HTR-8/SVneo (cell line): ENCODE measurements at regions not wholly inside any gene's neighbourhood (a gene's known extent, or its start where the extent isn't known, plus 50 kb on each side); places are given as distances from the start of the nearest gene placed in this dataset.

Experiments used
- DNase-seq: peaks from one replicate; pipeline ENCODE4 v3.0.0; 2011; ENCODE audit warnings: low spot score, mixed read lengths; ENCODE audit not compliant: insufficient read length
- FAIRE-seq: peaks from 2 replicates; lab custom pipeline; 2011; peaks lifted over from hg19 to GRCh38; lab: Jason Lieb, UNC

DNA sequence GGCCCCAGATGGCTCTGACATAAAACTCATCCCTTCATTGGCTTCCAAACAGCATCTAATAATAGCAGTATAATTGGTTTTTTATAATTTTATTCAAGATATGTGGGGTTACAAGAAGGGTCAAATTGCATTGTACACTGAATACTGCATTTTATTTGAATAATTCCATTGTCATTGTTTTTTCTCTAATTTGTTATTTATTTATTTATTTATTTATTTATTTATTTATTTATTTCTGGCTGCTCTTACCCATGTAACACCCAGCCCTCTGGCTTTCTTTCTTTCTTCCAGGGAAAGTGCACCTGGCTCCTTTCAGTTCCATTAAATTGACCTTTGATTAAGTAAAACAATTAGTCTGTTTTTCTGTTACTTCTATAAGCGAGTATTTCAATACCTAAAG is 210.1 kb downstream of the CDH9 start:
- FAIRE-seq, result no peak
- DNase-seq, result no peak

DNA sequence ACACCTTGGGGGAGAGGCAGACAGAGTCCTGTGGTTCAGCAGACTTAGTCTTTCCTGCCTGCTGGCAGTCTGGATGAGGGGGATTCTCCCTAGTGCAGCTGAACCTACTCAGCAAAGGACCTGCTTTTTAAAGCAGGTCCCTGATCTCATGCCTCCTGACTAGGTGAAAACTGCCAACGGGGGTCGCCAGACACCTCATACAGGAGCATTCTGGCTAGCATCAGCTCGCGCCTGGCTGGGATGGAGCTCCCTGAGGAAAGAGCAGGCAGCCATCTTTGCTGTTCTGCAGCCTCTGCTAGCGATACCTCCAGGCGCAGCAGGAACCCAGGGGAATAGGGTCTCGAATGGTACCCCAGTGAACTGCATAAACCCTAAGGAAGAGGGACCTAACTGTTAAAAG is 225.2 kb downstream of the CDH9 start:
- DNase-seq, result no peak
- FAIRE-seq, result no peak

DNA sequence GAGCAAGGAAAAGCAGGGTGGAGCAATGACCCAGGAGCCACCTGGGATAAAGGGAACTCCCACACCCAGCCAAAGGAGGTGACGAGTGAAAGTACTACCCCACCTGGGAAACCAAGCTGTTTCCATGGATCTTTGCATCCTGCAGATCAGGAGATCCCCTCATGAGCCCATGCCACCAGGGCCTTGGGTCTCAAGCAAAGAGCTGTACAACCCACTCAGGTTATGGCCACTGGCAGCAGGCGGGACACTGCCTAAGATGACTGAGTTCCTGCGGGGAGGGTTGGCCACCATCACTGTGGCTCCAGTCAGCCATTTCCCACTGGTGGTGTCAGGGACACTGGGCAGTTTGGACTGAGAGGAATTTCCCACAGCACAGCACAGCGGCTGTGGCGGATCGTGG is 225.7 kb downstream of the CDH9 start:
- DNase-seq (no peak), FAIRE-seq (peak; percentile 57)

DNA sequence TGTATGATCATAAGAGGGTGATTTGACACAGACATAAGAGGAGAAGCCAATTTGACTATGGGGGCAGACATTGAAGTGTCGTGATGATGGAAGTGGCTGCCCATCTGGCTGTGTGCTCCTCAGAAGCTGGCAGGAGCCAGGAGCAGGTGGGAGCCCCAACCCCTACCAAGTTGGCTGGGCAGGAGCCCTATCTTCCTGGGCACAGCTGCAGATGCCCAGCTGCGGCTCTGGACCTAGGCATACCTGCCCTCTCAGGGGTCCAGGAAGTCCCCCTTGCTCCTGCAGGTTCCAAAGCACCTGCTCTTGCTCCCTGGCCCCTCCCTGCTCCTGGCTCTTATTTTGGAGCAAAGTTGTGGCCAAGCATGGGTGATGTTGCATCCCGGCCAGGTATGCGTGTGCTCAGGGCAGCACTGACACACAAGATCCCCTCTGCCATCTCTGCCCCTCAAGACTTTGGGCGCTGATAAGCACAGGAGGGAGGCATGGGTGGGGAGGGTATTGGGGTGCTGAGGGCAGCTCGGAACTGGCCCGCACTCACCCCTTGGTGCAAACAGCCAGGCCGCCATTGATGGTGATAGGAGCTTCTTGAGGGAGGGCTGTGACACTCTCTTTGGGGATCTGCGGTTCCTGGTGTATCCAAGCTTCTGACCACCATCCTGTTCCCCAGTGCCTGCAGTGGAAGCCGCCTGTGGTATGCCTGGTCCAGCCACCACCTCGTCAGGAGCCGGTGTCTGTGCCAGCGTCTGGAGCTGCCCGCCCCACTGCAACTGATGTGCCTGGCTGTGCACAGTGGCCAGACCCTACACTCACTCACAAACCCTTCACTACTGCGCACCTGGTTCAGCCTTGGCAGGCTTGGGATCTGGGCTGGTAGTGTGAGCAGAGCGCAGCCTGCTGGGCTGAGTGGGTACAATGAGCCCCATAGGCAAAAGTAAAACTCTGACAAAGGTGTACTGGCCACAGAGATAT is 230.9 kb downstream of the CDH9 start:
- no peak for DNase-seq
- peak; percentile 48 for FAIRE-seq

DNA sequence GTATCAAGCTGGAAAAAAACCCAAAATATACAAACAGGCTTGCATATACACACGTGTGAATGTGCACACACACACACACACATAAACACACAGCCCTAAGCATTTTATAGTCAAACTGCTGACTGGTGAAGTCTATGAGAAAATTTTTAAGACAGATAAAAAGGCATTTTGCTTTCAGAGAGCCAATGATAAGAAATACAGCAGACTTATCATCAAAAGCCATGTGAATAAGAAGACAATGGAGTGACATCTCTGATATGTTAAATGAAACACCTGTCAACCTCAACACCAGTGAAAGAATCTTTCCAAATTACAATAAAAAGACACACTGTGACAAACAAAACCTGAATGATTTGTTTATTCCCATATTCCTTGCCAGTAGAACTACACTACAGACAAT is 233.3 kb downstream of the CDH9 start:
- peak; percentile 24 for DNase-seq
- FAIRE-seq, result no peak

DNA sequence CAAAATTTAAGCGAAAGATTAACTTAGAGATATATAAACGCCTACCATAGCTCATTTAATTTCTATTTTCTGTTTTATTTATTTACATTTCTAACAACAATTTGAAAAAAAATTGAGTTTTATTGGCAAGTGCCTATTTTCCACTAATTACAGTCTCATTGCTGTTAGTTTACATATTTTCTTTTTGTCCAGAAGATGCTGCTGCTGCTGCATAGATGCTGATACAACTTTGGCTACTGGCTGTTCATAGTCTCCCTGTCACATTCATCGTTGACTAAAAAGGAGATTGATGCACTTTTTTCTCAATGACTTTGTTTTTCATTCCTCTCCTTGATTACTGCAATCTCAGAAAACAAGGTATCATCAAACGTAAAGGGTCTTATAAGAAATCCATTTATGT is 235.4 kb downstream of the CDH9 start:
- no peak for FAIRE-seq
- DNase-seq, result no peak

DNA sequence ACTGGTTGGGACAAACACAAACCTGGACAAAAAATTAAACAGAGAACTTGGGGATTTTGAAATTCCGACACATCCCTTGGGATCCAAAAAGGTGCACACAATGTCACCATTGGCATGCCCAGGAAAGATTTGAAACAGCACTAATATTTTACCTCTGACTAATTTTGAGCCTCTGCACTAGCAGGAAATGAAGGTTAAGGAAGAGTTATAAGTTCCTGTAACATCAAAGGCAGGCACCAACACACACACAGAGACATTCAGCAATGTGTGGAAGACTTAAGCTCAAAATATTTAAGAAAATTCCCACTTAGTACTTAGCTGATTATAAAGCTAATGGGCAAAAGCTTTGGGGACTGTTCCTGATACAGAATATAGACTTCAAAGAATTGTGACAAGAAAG is 247.0 kb downstream of the CDH9 start:
- FAIRE-seq (no peak), DNase-seq (peak; percentile 10)

DNA sequence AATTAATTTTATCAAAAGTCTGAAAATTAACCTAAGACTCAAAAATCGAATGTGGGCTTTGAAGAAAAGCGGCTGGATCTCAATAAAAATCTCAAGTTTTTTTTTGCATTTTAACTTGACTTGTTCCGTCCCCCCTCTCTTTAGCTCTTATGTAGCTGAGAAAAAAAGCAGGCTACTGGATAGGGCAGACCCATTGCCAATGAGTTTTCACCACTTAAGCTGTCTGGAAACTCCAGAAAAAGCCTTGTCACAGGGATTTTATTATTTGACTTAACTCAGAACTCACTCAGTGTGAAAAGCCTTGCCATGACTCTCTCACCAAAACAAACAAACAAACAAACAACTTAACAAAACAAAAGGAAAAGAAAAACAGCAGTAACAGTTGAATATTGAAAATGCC is 247.4 kb downstream of the CDH9 start:
- DNase-seq (no peak), FAIRE-seq (no peak)

DNA sequence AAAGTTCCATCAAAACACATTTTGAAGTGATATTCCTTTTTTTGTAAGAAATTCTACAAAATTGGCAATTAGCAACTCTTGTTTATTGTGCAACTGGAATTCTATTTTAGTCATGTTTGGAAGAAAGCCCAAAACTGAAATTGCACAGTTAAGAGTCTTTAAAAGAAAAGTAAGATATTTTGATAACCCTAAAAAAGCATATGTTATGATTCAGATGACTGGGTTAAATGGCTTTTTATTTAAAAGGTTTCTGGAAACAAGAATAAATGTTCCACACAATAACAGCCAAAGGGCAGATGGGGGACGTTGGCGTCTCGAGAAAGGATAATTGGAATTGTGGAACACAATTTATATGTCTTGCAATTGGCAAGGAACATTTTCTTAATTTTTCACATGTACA is 275.2 kb downstream of the CDH9 start:
- DNase-seq (no peak), FAIRE-seq (no peak)

DNA sequence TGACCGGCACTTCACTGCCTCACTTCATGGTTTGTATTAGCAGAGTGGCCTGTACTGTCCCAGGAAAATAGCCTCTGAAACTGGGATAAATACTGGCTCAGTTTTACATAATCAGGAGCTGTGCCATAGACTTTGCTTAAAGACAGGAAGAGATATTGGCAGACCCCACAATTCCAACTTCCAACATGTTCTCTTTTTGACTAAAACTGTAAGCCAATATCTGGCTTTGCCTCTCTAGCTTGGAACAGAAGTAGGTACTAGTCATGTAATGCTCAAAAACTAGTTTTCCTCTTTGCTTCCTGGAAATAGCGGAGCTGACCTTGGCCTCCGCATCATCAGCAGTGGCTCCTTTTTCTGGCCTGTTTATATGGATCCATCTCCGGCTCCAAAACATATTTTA is 276.9 kb downstream of the CDH9 start:
- no peak for DNase-seq
- no peak for FAIRE-seq

DNA sequence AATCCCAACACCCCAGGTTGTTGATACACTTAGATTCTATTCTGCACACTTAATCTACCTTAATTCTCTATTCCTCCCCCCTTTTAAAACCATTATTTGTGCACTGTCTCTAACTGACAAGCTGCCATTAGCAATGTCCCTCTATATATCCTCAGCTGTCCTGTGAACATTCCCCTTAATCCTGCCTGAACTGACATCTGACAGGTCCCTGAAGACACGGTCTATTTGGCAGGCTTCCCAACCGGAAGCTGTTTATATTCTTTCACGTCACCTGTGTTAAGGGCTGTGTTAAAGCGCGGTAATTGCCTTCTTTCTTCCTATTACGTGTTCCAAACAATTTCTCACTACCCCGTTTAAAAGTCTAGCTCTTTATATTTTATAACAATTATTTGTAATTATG is 277.3 kb downstream of the CDH9 start:
- DNase-seq (no peak), FAIRE-seq (no peak)

DNA sequence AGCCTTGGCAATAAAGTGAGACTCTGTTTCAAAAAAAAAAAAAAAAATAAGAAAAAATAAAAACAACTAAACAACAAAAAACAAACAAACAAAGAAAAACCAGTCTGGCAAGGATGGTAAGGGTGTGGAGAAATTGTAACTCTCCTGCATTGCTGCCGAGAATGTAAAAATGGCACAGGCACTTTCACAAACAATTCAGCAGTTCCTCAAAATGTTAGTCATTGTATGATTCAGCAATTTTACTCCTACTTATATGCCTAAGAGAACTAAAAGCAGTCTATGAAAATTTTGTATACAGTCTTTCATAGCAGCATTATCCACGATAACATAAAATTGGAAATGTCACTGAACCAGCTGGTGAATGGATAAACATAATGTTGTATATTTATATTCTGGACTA is 280.4 kb downstream of the CDH9 start:
- FAIRE-seq (no peak), DNase-seq (no peak)

DNA sequence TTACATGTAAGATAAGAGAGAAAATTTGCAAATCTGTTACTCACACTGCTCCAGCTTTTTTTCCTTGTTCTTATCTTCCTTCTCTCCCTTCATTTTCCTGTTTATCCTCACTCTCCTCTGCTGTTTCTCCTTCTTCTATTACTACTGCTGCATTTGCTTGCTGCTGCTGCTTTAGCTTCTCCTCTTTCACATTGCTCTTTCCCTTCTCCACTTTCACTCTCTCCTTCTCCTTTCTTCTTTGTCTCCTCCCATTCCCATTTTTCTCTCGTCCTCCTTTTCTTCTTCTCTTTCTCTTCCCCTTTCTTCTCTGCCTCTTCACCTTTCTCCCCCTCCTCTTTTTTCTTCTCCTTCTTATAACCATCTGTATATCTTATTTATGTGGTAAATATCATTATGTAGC is 288.6 kb downstream of the CDH9 start:
- FAIRE-seq (no peak), DNase-seq (no peak)

DNA sequence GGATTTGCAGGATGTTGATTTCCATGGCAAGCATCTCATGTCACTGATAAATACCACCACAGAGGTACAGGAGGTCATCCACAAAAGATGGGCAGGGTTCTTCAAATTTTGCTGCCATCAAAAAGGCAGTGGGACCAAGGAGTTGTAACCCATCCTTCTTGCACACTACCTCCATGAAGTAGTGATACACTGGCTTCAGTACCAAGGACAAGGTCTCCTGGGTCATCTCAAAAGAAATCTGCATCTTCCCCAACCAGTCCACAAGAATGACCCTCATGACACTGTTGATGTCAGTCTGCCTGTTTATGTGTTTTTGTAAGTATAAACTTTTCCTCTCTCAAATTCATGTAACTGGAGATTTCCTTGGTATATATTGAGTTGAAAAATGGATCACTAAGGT is 298.2 kb downstream of the CDH9 start:
- FAIRE-seq (no peak), DNase-seq (no peak)

DNA sequence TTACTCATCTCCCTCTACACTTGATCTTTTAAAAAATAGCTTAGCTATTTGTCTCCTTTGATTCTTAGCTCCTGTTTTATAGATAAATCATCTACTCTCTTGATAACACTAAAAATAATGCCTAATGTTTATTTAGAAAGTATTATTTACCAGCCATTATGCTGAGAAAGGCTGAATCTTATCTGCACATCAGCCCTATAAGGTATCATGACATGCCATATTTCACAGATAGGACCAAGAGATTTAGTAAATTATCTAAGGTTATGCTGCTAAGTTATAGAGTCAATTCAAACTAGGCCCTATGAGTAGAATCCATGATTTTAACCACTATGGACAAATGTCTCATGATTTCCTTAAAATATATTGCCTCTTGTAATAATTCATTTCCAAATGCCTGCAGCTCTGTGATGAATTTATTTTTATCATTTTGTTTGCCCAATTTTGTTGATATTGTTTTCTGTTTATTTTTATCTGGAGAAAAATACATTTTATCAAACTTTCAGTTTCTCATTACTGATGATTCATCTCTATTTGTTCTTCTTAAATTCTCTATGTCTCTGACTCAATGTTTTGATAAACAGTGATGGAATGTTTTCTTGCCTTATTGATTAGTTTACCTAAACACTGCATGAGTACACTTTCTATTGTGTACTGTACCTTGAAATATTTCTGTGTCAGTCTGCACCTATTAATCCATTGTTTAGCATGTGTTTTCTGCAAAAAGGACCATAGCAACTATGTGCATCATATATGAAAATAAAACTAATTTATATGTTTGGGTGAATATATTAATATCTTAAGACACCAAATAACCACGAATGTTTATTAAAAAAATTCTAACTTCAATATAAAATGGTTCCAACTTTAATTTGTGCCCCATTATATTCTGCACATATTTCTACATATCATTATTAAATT is 300.8 kb downstream of the CDH9 start:
- no peak for FAIRE-seq
- no peak for DNase-seq

DNA sequence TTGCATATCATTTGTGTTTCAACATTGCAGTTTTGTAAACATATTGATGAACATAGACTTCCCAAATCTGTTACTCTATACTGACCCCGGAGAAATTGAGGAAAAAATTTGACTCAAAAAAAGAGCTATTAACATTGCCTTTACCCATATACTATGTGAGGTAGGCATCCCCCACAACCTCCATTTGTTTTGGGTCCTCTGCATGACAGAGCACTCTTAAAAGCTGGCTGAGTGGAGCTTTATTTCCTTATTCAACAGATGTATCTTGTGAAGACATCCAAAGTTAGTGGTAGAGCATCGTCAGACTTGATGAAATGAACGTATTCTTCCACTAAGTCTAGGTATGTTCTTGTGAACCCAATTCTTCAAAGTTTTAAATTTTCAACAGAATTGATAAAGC is 310.5 kb downstream of the CDH9 start:
- peak; percentile 74 for FAIRE-seq
- DNase-seq, result no peak

DNA sequence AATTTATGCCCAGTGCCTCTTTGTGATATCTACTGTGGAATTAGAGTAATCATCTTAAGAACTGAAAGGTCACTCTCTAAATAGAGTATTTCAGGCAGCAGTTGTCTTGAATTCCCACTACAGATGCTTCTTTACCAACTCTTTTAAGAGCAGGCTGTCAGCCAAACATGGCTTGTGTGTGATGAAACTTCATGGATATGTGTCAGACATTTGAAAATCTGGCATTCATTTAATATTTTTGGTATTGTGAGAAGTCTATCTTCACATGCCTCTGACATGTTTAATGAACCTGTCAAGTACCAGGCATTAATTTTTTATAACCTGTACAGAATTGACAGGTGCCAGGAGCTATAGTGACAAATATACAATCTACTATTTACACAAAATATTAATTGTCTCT is 318.6 kb downstream of the CDH9 start:
- FAIRE-seq (no peak), DNase-seq (no peak)

DNA sequence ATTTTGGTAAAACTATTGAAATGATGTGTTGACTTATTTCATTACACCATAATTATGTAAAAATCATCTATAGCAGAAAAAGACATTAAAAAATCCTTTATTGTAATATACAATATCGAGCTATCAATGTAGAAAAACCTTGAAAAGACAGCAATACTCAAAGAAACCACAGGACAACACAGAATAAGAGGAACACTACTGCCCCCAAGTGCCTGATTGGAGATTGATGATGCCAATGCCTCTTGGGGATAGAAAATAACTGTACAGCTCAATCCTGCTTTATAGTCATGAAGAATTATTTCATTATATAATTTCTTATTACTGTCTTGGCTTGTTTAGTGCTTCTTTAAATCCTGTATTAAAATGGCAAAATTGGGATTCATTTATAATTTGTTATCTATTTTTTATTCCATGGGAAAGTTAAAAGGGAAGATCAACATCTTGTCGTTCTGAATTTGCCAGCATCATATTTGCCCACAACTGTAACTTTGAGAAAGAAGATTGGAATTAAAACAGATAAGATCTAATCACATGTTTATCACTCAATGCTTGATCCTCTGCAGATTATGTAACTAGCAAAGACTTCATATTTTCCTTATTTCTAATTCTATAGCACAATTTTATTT is 337.5 kb downstream of the CDH9 start:
- peak; percentile 78 for DNase-seq
- no peak for FAIRE-seq

DNA sequence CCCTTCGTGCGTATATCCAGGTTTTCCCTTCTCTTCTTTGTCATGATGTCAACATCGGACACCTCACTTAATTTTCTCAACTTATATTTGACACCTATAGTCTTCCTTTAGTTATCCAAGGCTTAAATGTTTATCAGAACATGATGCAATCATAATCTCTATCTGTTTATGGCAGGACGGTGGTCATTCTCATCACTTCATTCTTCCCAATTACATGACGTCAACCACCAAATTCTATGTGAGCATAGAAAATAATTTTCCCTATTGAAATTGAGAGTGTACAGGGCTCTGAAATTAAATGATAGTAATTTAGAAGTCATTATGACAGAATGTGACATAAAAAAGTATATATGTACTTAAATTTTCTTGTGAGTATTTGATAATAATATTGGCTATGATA is 345.4 kb downstream of the CDH9 start:
- no peak for DNase-seq
- no peak for FAIRE-seq

DNA sequence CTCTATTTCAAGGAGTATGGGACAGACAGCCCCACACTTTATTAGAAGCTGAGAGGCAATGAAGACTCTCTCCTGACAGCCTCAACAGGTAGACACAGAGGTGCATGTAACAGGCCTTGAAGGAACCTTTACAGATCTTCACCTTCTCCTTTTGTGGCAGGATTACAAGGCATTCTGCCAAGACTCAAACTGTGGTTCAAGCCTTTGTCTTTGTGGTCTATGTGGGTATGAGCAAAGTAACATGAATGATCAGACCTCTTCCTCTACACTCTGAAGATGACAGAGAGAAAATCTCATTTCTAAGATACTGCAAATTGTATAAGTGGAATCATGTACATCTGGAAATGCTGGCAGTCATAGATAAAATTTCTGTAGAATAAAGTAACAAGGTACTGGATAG is 346.9 kb downstream of the CDH9 start:
- no peak for DNase-seq
- FAIRE-seq, result peak; percentile 69

DNA sequence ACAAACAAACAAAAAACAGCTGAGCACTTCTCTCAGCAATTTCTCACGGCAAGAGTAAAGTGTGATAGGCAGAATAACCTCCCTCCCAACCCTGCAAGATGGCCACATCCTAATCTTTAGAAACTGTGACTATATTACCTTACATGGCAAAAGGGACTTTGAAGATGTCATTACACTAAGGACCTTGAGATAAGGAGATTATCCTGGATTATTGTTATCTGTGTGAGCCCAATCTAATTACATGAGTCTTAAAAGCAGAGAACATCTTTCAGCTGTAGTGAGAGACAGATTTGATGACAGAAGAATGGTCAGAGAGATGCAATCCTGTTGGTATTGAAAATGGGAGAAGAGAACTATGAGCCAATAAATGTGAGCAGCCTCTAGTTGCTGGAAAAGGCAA is 347.9 kb downstream of the CDH9 start:
- no peak for FAIRE-seq
- DNase-seq, result no peak
